Right lobe of liver (tissue), 4 donors: ENCODE measurements at regions not wholly inside any gene's neighbourhood (a gene's known extent, or its start where the extent isn't known, plus 50 kb on each side); places are given as distances from the start of the nearest gene placed in this dataset.

Experiments used
- POLR2A ChIP-seq: fragments of 450-650 bp; IDR thresholded peaks from one replicate; pipeline ENCODE4 v1.6.1; 2017; ENCODE audit warnings: antibody characterized with exemption, mild to moderate bottlenecking
- TF ChIP-seq, protein P1 (sequence below), 4 donors: fragments of 200-600 bp in 3 of 4; fragments of 450-650 bp in 1 of 4; IDR thresholded peaks; one replicate each; pipeline versions ENCODE4 v1.5.1 to v1.8.0; 2016 to 2022; ENCODE audit warnings: antibody characterized with exemption in 4 of 4, mild to moderate bottlenecking in 2 of 4
- donor health status: DM: no; HTN: no; CAD: no.
- donor health status: DM: no; HTN: no; CAD: no.
- donor health status: DM: no; HTN: yes; CAD: no.

- TF ChIP-seq, protein P1, sequence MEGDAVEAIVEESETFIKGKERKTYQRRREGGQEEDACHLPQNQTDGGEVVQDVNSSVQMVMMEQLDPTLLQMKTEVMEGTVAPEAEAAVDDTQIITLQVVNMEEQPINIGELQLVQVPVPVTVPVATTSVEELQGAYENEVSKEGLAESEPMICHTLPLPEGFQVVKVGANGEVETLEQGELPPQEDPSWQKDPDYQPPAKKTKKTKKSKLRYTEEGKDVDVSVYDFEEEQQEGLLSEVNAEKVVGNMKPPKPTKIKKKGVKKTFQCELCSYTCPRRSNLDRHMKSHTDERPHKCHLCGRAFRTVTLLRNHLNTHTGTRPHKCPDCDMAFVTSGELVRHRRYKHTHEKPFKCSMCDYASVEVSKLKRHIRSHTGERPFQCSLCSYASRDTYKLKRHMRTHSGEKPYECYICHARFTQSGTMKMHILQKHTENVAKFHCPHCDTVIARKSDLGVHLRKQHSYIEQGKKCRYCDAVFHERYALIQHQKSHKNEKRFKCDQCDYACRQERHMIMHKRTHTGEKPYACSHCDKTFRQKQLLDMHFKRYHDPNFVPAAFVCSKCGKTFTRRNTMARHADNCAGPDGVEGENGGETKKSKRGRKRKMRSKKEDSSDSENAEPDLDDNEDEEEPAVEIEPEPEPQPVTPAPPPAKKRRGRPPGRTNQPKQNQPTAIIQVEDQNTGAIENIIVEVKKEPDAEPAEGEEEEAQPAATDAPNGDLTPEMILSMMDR (IDR thresholded peaks at IDR 0.05): no peak
- no peak for TF ChIP-seq POLR2A
Observed at GRCh38 chr12:124673801-124674617, 106.6 kb upstream of the NCOR2 start.
